ENCODE measurements at regions not wholly inside any gene's neighbourhood (a gene's known extent, or its start where the extent isn't known, plus 50 kb on each side); places are given as distances from the start of the nearest gene placed in this dataset.

DNA sequence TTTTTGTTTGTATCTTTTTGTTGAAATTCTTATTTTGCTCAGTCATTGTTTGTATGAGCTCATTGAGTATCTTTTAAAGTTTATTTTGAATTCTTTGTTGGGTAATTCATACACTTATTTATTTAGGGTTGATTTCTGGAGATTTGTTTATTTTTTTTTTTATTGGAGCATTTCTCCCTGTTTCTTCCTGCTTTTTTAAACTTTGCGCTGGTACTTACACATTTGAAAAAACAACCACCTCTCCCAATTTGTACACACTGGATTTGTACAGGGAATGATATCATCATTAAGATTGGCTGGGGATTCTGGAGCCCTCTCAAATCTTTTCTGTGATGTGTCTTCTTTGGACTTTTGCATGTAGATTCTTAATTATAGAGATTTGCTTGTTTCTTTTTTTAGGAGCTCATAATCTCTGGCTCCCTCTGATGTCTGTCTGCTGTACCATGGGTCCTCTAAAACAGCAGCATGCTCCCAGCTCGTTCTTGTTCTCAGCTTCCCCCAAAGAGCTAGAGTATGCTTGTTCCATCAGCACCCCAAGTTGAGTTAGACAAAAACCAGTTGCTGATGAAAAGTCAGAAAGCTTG, 310.7 kb downstream of the DUSP10 start:
- Mint-ChIP-seq H3K9me3 (peaks cover 26% of the 10 kb centered on the region), H3K36me3 (ENCODE audit: low read depth) (no peaks in the 10 kb centered on the region), H3K4me3 (no peak overlapping the region), H3K27me3 (ENCODE audit: low read depth) (peaks cover 1% of the 10 kb centered on the region), H3K4me1 (peaks cover 8% of the 10 kb centered on the region), H3K27ac (no peak overlapping the region)
- TF ChIP-seq, protein P1, sequence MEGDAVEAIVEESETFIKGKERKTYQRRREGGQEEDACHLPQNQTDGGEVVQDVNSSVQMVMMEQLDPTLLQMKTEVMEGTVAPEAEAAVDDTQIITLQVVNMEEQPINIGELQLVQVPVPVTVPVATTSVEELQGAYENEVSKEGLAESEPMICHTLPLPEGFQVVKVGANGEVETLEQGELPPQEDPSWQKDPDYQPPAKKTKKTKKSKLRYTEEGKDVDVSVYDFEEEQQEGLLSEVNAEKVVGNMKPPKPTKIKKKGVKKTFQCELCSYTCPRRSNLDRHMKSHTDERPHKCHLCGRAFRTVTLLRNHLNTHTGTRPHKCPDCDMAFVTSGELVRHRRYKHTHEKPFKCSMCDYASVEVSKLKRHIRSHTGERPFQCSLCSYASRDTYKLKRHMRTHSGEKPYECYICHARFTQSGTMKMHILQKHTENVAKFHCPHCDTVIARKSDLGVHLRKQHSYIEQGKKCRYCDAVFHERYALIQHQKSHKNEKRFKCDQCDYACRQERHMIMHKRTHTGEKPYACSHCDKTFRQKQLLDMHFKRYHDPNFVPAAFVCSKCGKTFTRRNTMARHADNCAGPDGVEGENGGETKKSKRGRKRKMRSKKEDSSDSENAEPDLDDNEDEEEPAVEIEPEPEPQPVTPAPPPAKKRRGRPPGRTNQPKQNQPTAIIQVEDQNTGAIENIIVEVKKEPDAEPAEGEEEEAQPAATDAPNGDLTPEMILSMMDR (IDR thresholded peaks at IDR 0.05; ENCODE audit: unreplicated experiment in 3 of 3): peak in 1 of 3 experiments; percentile 11

DNA sequence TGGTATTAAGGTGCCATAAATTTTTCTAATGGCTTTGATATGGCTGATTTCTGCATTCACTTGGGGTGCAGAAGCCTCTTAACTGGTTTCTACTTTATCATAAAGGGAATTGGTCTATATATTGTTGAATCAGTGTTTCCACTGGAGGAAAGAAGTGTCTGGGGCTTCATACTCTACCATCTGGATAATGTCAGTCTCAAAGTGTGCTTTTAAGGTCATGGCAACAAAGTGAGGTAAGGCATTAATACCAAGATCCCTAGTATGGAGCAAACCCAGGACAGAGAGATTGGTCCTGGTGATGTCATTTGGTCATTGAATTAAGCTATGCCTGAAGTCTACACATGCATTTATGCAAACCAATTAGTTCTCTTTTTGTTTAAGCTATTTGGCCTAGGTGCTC, 309.9 kb downstream of the DUSP10 start:
- Mint-ChIP-seq H3K27ac (no peak overlapping the region), H3K4me3 (no peak overlapping the region), H3K9me3 (peaks cover 19% of the 10 kb centered on the region), H3K27me3 (ENCODE audit: low read depth) (peaks cover 7% of the 10 kb centered on the region), H3K36me3 (ENCODE audit: low read depth) (no peaks in the 10 kb centered on the region), H3K4me1 (peaks cover 8% of the 10 kb centered on the region)
- TF ChIP-seq, protein P1 (IDR thresholded peaks at IDR 0.05; ENCODE audit: unreplicated experiment in 3 of 3): no peak

DNA sequence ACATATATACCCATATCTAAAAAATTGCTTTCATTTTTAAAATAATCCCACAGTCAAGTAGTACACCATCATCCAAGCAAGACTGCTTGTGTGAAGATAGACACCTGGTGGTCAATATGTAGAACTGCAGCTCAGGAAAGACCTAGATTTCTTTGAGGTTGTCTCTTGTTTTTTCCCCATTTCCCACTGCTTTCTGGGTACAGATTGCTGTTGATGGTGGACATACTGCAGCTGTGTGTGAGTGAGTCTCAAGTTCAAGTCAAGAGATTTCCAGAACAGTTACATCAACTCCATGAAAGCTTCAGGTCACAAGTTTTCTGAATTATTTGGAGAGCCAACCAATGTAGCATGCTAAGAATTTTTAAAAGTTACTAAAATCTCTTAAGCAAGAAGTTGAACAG, 306.4 kb downstream of the DUSP10 start:
- peaks cover 7% of the 10 kb centered on the region for H3K27me3 Mint-ChIP-seq (ENCODE audit: low read depth)
- H3K9me3 Mint-ChIP-seq: peaks cover 4% of the 10 kb centered on the region
- H3K4me3 Mint-ChIP-seq: no peak overlapping the region
- no peaks in the 10 kb centered on the region for H3K36me3 Mint-ChIP-seq (ENCODE audit: low read depth)
- TF ChIP-seq, protein P1 (IDR thresholded peaks at IDR 0.05; ENCODE audit: unreplicated experiment in 3 of 3): peak; percentile 89 to 94 (median 92)
- peaks cover 21% of the 10 kb centered on the region for H3K4me1 Mint-ChIP-seq
- H3K27ac Mint-ChIP-seq: peak overlapping the region in 1 of 3 experiments; percentile 46

DNA sequence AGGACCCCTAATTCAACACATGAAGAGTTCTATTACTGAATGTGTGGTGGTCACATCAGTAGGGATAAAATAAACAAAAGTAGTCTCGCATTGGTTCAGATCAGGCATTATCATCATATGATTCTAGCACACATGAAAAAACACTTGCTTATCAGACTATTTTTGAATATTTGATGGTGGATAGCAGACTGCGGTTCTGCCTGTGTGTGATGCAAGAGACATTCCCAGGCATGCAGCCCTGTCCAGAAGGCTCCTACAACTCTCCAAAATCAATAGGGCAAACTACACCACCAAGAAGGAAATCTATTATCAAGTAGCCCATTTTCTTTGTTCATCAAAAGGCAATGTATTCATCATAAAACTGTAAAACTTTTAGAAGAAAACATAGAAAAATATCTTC, 304.7 kb downstream of the DUSP10 start:
- Mint-ChIP-seq H3K27me3 (ENCODE audit: low read depth) (peaks cover 7% of the 10 kb centered on the region), H3K4me1 (peaks cover 27% of the 10 kb centered on the region), H3K9me3 (no peaks in the 10 kb centered on the region), H3K36me3 (ENCODE audit: low read depth) (no peaks in the 10 kb centered on the region), H3K4me3 (no peak overlapping the region), H3K27ac (no peak overlapping the region)
- TF ChIP-seq, protein P1 (IDR thresholded peaks at IDR 0.05; ENCODE audit: unreplicated experiment in 3 of 3): no peak

DNA sequence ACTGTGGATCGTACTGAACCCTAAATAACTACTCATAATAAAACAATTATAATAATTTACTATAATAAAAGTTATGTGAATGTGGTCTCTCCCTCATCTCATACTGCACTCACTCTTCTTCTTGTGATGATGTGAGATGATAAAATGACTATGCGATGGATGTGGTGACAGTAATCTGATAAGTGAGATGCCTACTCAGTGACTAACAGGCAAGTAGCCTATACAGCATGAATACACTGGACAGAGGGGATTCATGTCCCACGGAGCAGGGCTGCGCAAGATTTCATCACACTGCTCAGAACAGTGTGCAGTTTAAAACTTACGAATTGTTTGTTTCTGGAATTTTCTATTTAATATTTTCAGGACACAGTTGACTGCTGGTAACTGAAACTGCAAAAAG, 304.0 kb downstream of the DUSP10 start:
- Mint-ChIP-seq H3K9me3 (no peaks in the 10 kb centered on the region), H3K4me1 (peaks cover 27% of the 10 kb centered on the region), H3K36me3 (ENCODE audit: low read depth) (no peaks in the 10 kb centered on the region), H3K27ac (no peak overlapping the region), H3K4me3 (no peak overlapping the region), H3K27me3 (ENCODE audit: low read depth) (peaks cover 7% of the 10 kb centered on the region)
- TF ChIP-seq, protein P1 (IDR thresholded peaks at IDR 0.05; ENCODE audit: unreplicated experiment in 3 of 3): no peak

Measured in nephron (organoid).